GM12873 (cell line): ENCODE measurements at regions not wholly inside any gene's neighbourhood (a gene's known extent, or its start where the extent isn't known, plus 50 kb on each side); places are given as distances from the start of the nearest gene placed in this dataset.

ENCODE experiments used
- CTCF ChIP-seq: IDR thresholded peaks from 2 replicates; pipeline ENCODE4 v1.5.1; 2012; ENCODE audit warnings: low read depth, mild to moderate bottlenecking, moderate library complexity, low read length, control low read depth; ENCODE audit not compliant: insufficient read depth; ENCODE audit errors: missing control alignments

GRCh38 chr6:94680669-94681212 lies 896.6 kb upstream of the MANEA start:
- no peak for TF ChIP-seq CTCF

DNA sequence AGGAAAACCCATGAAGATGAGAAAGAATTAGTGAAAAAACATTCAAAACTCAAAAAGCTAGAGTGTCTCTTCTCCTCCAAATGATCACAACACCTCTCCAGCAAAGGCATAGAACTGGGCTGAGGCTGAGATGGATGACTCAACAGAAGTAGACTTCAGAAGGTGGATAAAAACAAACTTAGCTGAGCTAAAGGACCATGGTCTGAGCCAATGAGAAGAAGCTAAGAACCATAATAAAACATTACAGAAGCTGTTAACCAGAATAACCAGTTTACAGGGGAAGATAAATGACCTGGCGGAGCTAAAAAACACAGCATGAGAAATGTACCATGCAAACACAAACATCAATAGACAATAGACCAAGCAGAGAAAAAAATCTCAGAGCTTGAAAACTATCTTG lies 904.1 kb upstream of the MANEA start:
- no peak for TF ChIP-seq CTCF

GRCh38 chr6:94670017-94670416 lies 907.3 kb upstream of the MANEA start:
- TF ChIP-seq CTCF = no peak

DNA sequence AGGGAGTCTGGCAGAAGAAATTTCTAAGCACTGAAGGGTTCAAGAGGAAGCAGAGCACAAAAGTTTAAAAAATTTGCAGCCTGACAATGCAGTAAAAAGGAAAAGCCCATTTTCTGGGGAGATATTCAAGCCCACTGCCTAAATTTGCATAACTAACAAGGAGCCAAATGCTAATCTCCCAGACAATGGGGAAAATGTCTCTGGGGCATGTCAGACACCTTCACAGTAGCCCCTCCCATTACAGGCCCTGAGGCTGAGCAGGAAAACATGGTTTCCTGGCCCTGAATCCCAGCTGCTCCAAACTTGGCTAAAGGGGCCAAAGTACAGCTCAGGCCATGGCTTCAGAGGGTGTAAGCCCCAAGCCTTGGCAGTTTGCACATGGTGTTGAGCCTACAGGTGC lies 908.5 kb upstream of the MANEA start:
- no peak for TF ChIP-seq CTCF

- TF ChIP-seq CTCF = no peak
Measured at GRCh38 chr6:94658929-94659328, 918.4 kb upstream of the MANEA start.

GRCh38 chr6:94651239-94651638 lies 926.1 kb upstream of the MANEA start:
- no peak for TF ChIP-seq CTCF

DNA sequence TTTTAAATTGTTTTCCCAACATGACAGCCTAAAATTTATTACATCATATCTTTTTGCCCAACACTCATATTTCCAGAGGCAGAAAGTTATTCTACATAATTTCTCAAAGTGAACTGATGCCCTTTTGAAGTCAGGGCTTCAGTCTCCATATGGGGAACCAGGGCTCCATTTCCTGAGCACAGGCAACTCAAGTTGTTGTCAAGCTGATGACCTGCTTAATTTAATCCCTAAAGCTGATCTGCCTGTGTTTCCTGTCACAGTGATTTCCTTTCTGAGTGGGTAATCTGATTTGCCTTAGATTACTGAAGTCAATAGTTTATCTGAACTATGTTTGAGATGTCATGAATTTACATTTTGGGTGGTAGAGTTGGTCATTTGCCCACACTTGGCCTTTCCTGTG lies 932.1 kb upstream of the MANEA start:
- no peak for TF ChIP-seq CTCF
